K562 (cell line): ENCODE measurements at regions not wholly inside any gene's neighbourhood (a gene's known extent, or its start where the extent isn't known, plus 50 kb on each side); places are given as distances from the start of the nearest gene placed in this dataset.

Experiments used
- BCL6 ChIP-seq: fragments of 250-450 bp; sonication (Bioruptor Pico); IDR thresholded peaks from 2 replicates; pipeline ENCODE4 v1.4.0; 2020
- EHMT2 ChIP-seq: fragments of 450-650 bp; IDR thresholded peaks from 2 replicates; pipeline ENCODE4 v1.6.1; 2018; ENCODE audit warnings: antibody characterized with exemption
- LCOR ChIP-seq: sonication (generic); formaldehyde crosslinking; IDR thresholded peaks from 2 replicates; pipeline ENCODE4 v1.8.0; 2022; ENCODE audit warnings: mild to moderate bottlenecking, missing genetic modification reagents
- MECOM ChIP-seq: fragments of 250-450 bp; sonication (Bioruptor Pico); IDR thresholded peaks from 2 replicates; pipeline ENCODE4 v1.8.0; 2022; ENCODE audit warnings: inconsistent platforms
- MEF2D ChIP-seq: conservative IDR thresholded peaks from 2 replicates; pipeline ENCODE4 v1.6.1; 2016; ENCODE audit warnings: low read depth, missing genetic modification characterization, missing compliant biosample characterization
- NFIC ChIP-seq: fragments of 450-650 bp; IDR thresholded peaks from 2 replicates; pipeline ENCODE4 v1.6.1; 2017; ENCODE audit warnings: mild to moderate bottlenecking, inconsistent platforms
- NR4A1 ChIP-seq, 2 experiments: fragments of 250-450 bp in 1 of 2; fragments of 450-650 bp in 1 of 2; sonication (Bioruptor Pico) in 1 of 2; IDR thresholded peaks; 2 replicates each; pipeline versions ENCODE4 v1.4.0 to v1.6.1; 2016 to 2020; ENCODE audit warnings: mild to moderate bottlenecking in 2 of 2, missing compliant biosample characterization in 1 of 2, missing genetic modification characterization in 1 of 2, moderate library complexity in 1 of 2
- NRF1 ChIP-seq, 2 experiments: fragments of 450-650 bp; IDR thresholded peaks in 1 of 2; conservative IDR thresholded peaks in 1 of 2; 2 replicates each; pipeline ENCODE4 v1.6.1; 2014; ENCODE audit warnings: mild to moderate bottlenecking in 2 of 2
- POLR3A ChIP-seq: IDR thresholded peaks from 2 replicates; pipeline ENCODE4 v1.6.1; 2011; ENCODE audit warnings: borderline replicate concordance, mild to moderate bottlenecking, moderate library complexity; ENCODE audit not compliant: insufficient read length, insufficient read depth; ENCODE audit errors: extremely low read depth
- RAD21 ChIP-seq, 2 experiments: fragments of 250-450 bp in 1 of 2; fragments of 450-650 bp in 1 of 2; sonication (Bioruptor Pico) in 1 of 2; formaldehyde crosslinking in 1 of 2; IDR thresholded peaks in 1 of 2; conservative IDR thresholded peaks in 1 of 2; 2 replicates each; pipeline versions ENCODE4 v1.4.0 to v1.8.0; 2020 to 2022; ENCODE audit warnings: mild to moderate bottlenecking in 2 of 2, moderate library complexity in 1 of 2
- SMAD4 ChIP-seq: fragments of 250-450 bp; sonication (Bioruptor Pico); conservative IDR thresholded peaks from 2 replicates; pipeline ENCODE4 v1.8.0; 2021; ENCODE audit warnings: inconsistent platforms, mild to moderate bottlenecking, moderate library complexity
- SOX6 ChIP-seq: fragments of 450-650 bp; IDR thresholded peaks from 2 replicates; pipeline ENCODE4 v1.6.1; 2014; ENCODE audit warnings: mild to moderate bottlenecking
- SP1 ChIP-seq: sonication (generic); formaldehyde crosslinking; IDR thresholded peaks from 2 replicates; pipeline ENCODE4 v1.8.1; 2022; ENCODE audit warnings: mild to moderate bottlenecking, missing genetic modification reagents
- ZKSCAN1 ChIP-seq: fragments of 150-350 bp; IDR thresholded peaks from 2 replicates; pipeline ENCODE4 v1.6.1; 2016; ENCODE audit warnings: low read depth, low read length
- ZNF41 ChIP-seq: fragments of 250-450 bp; sonication (Bioruptor Pico); conservative IDR thresholded peaks from 2 replicates; pipeline ENCODE4 v1.4.0; 2020; ENCODE audit warnings: mild to moderate bottlenecking
- ZNF444 ChIP-seq: fragments of 250-450 bp; sonication (Bioruptor Pico); IDR thresholded peaks from 2 replicates; pipeline ENCODE4 v1.4.0; 2020; ENCODE audit warnings: mild to moderate bottlenecking, moderate library complexity
- ZNF766 ChIP-seq: fragments of 200-800 bp; sonication (Bioruptor generic); conservative IDR thresholded peaks from 2 replicates; pipeline ENCODE4 v1.6.1; 2016; ENCODE audit warnings: missing genetic modification characterization, missing compliant biosample characterization
- TF ChIP-seq, protein P1 (sequence below): fragments of 450-650 bp; IDR thresholded peaks from 2 replicates; pipeline ENCODE4 v1.6.1; 2016; ENCODE audit warnings: missing biosample characterization, missing genetic modification characterization
- TF ChIP-seq, protein P2 (sequence below): fragments of 450-650 bp; formaldehyde crosslinking; IDR thresholded peaks from 2 replicates; pipeline ENCODE4 v1.4.0; 2020; ENCODE audit warnings: mild to moderate bottlenecking, moderate library complexity
- TF ChIP-seq, protein P3 (sequence below): fragments of 250-450 bp; sonication (Bioruptor Pico); IDR thresholded peaks from 2 replicates; pipeline ENCODE4 v1.4.0; 2020; ENCODE audit warnings: borderline replicate concordance
- TF ChIP-seq, protein P4 (sequence below): fragments of 450-650 bp; formaldehyde crosslinking; IDR thresholded peaks from 2 replicates; pipeline ENCODE4 v1.4.0; 2020; ENCODE audit warnings: mild to moderate bottlenecking, moderate library complexity

DNA sequence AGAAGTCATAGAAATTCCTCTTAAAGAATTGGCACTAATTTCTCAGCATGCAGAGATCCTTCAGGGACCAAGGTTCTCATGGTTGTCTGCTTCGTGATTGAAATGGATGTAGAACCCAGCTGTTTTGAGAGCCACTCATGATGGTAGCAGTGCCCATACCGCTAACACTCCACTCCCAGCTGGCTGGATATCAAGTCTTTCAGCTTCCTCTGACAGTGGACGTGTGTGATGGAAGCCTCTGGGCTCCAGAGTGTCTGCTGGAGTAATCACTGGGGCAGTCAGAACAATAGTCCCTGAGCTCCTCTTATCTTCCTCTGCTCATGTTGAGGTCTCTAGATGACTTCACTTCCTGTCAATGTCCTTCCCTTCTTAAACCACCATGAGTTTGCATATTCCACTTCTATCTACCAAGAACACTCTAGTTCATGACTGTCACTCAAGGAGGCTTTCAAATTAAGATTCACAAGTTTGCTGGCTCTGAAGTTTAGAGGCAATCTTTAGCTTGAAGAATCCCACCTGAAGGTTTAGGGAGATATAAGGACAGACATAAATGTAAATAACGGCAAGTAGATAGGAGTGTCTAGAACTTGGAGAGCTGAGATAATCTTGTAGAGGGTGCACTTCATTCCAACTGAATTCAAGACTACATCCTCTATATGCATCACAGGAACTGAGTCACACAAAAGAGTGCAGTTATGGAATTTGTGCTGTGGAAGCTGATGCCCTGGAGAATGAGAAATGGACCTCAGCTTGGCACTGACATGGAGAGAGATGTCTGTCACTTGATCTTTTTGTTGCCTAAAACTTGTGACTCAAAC is 64.5 kb upstream of the WDR1 start (continued):
- peak; percentile 40; the same call in 1 of the 2 replicates for TF ChIP-seq BCL6
- peak; percentile 44 to 55; a peak in 2 of 4 replicates for TF ChIP-seq NRF1 (conservative IDR thresholded peaks at IDR 0.05 in 1 of 2, IDR thresholded peaks at IDR 0.05 in 1 of 2)
- peak; percentile 90 for TF ChIP-seq LCOR
- TF ChIP-seq NFIC = peak; percentile 91
- peak; percentile 100 for TF ChIP-seq SOX6
- TF ChIP-seq ZNF41 = peak; percentile 27; the same call in 1 of the 2 replicates
- TF ChIP-seq, protein P1, sequence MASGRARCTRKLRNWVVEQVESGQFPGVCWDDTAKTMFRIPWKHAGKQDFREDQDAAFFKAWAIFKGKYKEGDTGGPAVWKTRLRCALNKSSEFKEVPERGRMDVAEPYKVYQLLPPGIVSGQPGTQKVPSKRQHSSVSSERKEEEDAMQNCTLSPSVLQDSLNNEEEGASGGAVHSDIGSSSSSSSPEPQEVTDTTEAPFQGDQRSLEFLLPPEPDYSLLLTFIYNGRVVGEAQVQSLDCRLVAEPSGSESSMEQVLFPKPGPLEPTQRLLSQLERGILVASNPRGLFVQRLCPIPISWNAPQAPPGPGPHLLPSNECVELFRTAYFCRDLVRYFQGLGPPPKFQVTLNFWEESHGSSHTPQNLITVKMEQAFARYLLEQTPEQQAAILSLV (tag) = no peak
- no peak for TF ChIP-seq SP1 (CRISPR knock-in tag)
- TF ChIP-seq POLR3A = no peak
- no peak for TF ChIP-seq NR4A1 (CRISPR knock-in tag; IDR thresholded peaks at IDR 0.05)
- TF ChIP-seq NR4A1 (tag; IDR thresholded peaks at IDR 0.05) = peak; percentile 50; the same call in 1 of the 2 replicates
- no peak for TF ChIP-seq ZKSCAN1
- TF ChIP-seq, protein P2, sequence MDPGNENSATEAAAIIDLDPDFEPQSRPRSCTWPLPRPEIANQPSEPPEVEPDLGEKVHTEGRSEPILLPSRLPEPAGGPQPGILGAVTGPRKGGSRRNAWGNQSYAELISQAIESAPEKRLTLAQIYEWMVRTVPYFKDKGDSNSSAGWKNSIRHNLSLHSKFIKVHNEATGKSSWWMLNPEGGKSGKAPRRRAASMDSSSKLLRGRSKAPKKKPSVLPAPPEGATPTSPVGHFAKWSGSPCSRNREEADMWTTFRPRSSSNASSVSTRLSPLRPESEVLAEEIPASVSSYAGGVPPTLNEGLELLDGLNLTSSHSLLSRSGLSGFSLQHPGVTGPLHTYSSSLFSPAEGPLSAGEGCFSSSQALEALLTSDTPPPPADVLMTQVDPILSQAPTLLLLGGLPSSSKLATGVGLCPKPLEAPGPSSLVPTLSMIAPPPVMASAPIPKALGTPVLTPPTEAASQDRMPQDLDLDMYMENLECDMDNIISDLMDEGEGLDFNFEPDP (CRISPR knock-in tag) = no peak; the same call in 1 of the 2 replicates
- TF ChIP-seq, protein P3, sequence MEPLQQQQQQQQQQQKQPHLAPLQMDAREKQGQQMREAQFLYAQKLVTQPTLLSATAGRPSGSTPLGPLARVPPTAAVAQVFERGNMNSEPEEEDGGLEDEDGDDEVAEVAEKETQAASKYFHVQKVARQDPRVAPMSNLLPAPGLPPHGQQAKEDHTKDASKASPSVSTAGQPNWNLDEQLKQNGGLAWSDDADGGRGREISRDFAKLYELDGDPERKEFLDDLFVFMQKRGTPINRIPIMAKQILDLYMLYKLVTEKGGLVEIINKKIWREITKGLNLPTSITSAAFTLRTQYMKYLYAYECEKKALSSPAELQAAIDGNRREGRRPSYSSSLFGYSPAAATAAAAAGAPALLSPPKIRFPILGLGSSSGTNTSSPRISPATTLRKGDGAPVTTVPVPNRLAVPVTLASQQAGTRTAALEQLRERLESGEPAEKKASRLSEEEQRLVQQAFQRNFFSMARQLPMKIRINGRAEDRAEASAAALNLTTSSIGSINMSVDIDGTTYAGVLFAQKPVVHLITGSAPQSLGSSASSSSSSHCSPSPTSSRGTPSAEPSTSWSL (CRISPR knock-in tag) = no peak
- TF ChIP-seq SMAD4 (CRISPR knock-in tag) = peak; percentile 98
- TF ChIP-seq MECOM = peak; percentile 9
- peak in 1 of 2 experiments; percentile 19; a peak in 1 of 4 replicates for TF ChIP-seq RAD21 (CRISPR knock-in tag; conservative IDR thresholded peaks at IDR 0.05 in 1 of 2, IDR thresholded peaks at IDR 0.05 in 1 of 2)
- no peak for TF ChIP-seq ZNF766 (CRISPR knock-in tag)
- peak; percentile 78 for TF ChIP-seq MEF2D (tag)
- TF ChIP-seq ZNF444 (CRISPR knock-in tag) = no peak; the same call in 1 of the 2 replicates
- TF ChIP-seq, protein P4, sequence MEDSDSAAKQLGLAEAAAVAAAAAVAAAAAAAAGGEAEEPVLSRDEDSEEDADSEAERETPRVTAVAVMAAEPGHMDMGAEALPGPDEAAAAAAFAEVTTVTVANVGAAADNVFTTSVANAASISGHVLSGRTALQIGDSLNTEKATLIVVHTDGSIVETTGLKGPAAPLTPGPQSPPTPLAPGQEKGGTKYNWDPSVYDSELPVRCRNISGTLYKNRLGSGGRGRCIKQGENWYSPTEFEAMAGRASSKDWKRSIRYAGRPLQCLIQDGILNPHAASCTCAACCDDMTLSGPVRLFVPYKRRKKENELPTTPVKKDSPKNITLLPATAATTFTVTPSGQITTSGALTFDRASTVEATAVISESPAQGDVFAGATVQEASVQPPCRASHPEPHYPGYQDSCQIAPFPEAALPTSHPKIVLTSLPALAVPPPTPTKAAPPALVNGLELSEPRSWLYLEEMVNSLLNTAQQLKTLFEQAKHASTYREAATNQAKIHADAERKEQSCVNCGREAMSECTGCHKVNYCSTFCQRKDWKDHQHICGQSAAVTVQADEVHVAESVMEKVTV (CRISPR knock-in tag) = no peak
- TF ChIP-seq EHMT2 = peak; percentile 49; the same call in 1 of the 2 replicates
